Breast epithelium (tissue), 3 donors: ENCODE measurements at regions not wholly inside any gene's neighbourhood (a gene's known extent, or its start where the extent isn't known, plus 50 kb on each side); places are given as distances from the start of the nearest gene placed in this dataset.

ENCODE experiments used
- CTCF ChIP-seq, 3 donors: fragments of 450-650 bp; IDR thresholded peaks; one replicate each; pipeline ENCODE4 v1.5.1; 2016 to 2017; ENCODE audit warnings: antibody characterized with exemption in 3 of 3, mild to moderate bottlenecking in 3 of 3, moderate library complexity in 3 of 3
- POLR2A ChIP-seq: fragments of 450-650 bp; IDR thresholded peaks from one replicate; pipeline ENCODE4 v1.6.1; 2016; ENCODE audit warnings: antibody characterized with exemption, mild to moderate bottlenecking, moderate library complexity
- POLR2AphosphoS5 ChIP-seq, 3 donors: sonication (generic); formaldehyde crosslinking; IDR thresholded peaks; one replicate each; pipeline ENCODE4 v1.6.1; 2017; ENCODE audit warnings: antibody characterized with exemption in 3 of 3

GRCh38 chr5:34501840-34502239 lies 154.3 kb upstream of the RAI14 start:
- TF ChIP-seq CTCF (IDR thresholded peaks at IDR 0.05) (no peak), POLR2A (no peak), POLR2AphosphoS5 (IDR thresholded peaks at IDR 0.05) (no peak)
